GM19395 (cell line): ENCODE measurements at regions not wholly inside any gene's neighbourhood (a gene's known extent, or its start where the extent isn't known, plus 50 kb on each side); places are given as distances from the start of the nearest gene placed in this dataset.
"Not testable (repeated sequence)": the region's sequence is repeated elsewhere in the genome, so short reads cannot be mapped to it uniquely, and the experiment has no call there.

Experiments used
- ATAC-seq: cut with Tn5 transposase; IDR thresholded peaks from one replicate; pipeline ENCODE4 v1.9.1; 2021; ENCODE audit warnings: mild to moderate bottlenecking, moderate library complexity; ENCODE audit not compliant: unreplicated experiment

GRCh38 chr4:27813226-27813625 is 952.6 kb downstream of the STIM2 start:
- ATAC-seq = not testable (repeated sequence)

- not testable (repeated sequence) for ATAC-seq
Measured at GRCh38 chr4:27813699-27814425, 953.2 kb downstream of the STIM2 start.

- no peak for ATAC-seq
Measured at GRCh38 chr4:27819246-27819645, 958.6 kb downstream of the STIM2 start.

- ATAC-seq = no peak
Measured at GRCh38 chr4:27828843-27829242, 968.2 kb downstream of the STIM2 start.

GRCh38 chr4:27830251-27830650 is 969.6 kb downstream of the STIM2 start:
- no peak for ATAC-seq

GRCh38 chr4:27835851-27836250 is 975.2 kb downstream of the STIM2 start:
- ATAC-seq = no peak

GRCh38 chr4:27836523-27836922 is 975.9 kb downstream of the STIM2 start:
- no peak for ATAC-seq

- no peak for ATAC-seq
Measured at GRCh38 chr4:27843776-27844175, 983.1 kb downstream of the STIM2 start.

GRCh38 chr4:27844376-27844775 is 983.7 kb downstream of the STIM2 start:
- no peak for ATAC-seq

- ATAC-seq = no peak
Measured at GRCh38 chr4:27846951-27847350, 986.3 kb downstream of the STIM2 start.

GRCh38 chr4:27861381-27861787 is 1000.7 kb downstream of the STIM2 start:
- ATAC-seq = no peak

- ATAC-seq = no peak
Measured at GRCh38 chr4:27861802-27862201, 1001.2 kb downstream of the STIM2 start.

GRCh38 chr4:27873596-27873995 is 1013.0 kb downstream of the STIM2 start:
- ATAC-seq = no peak

GRCh38 chr4:27881705-27882104 is 1021.1 kb downstream of the STIM2 start:
- no peak for ATAC-seq

GRCh38 chr4:27886120-27886519 is 1025.5 kb downstream of the STIM2 start:
- no peak for ATAC-seq

- no peak for ATAC-seq
Measured at GRCh38 chr4:27887646-27888045, 1027.0 kb downstream of the STIM2 start.

- ATAC-seq = no peak
Measured at GRCh38 chr4:27888505-27888904, 1027.9 kb downstream of the STIM2 start.

GRCh38 chr4:27894951-27895350 is 1034.3 kb downstream of the STIM2 start:
- ATAC-seq = no peak

- ATAC-seq = no peak
Measured at GRCh38 chr4:27908356-27908755, 1047.7 kb downstream of the STIM2 start.

GRCh38 chr4:27910227-27910626 is 1049.6 kb downstream of the STIM2 start:
- no peak for ATAC-seq

GRCh38 chr4:27911047-27911446 is 1050.4 kb downstream of the STIM2 start:
- ATAC-seq = no peak

- no peak for ATAC-seq
Measured at GRCh38 chr4:27913738-27914137, 1053.1 kb downstream of the STIM2 start.

- no peak for ATAC-seq
Measured at GRCh38 chr4:27915822-27916221, 1055.2 kb downstream of the STIM2 start.
